ENCODE measurements at regions not wholly inside any gene's neighbourhood (a gene's known extent, or its start where the extent isn't known, plus 50 kb on each side); places are given as distances from the start of the nearest gene placed in this dataset.

GRCh38 chr2:11013196-11013595 is 101.5 kb downstream of the KCNF1 start:
- no TSS peak for BruUV-seq (replicated peaks)
- Histone ChIP-seq H3K4me1 (ENCODE audit: control insufficient read depth, extremely low read depth, insufficient read depth, low read length) (no peaks in the 10 kb centered on the region), H3K9me3 (replicated peaks; ENCODE audit: control insufficient read depth, insufficient read depth, low read length) (no peaks in the 10 kb centered on the region), H3K4me3 (replicated peaks in 1 of 3; ENCODE audit: insufficient read depth in 1 of 3, low read depth in 1 of 3, low read length in 3 of 3) (no peak overlapping the region), H4K20me1 (replicated peaks; ENCODE audit: control insufficient read depth, extremely low read depth, insufficient read depth, low read length) (no peaks in the 10 kb centered on the region), H3K9ac (replicated peaks; ENCODE audit: extremely low read depth, insufficient read depth, low read length) (no peak overlapping the region), H3K27me3 (ENCODE audit: control insufficient read depth in 2 of 2, insufficient read depth in 2 of 2, low read length in 2 of 2) (peaks cover 0 to 13% of the 10 kb centered on the region in 2 experiments), H3K4me2 (ENCODE audit: insufficient read depth, low read length) (no peak overlapping the region), H3K9me1 (replicated peaks; ENCODE audit: control insufficient read depth, extremely low read depth, insufficient read depth, low read length) (no peaks in the 10 kb centered on the region), H2AFZ (ENCODE audit: low read depth, low read length) (no peak overlapping the region), H3K79me2 (ENCODE audit: control insufficient read depth, insufficient read depth, low read length) (no peaks in the 10 kb centered on the region), H3K27ac (ENCODE audit: insufficient read depth, low read depth, low read length) (no peak overlapping the region), H3K36me3 (ENCODE audit: control insufficient read depth in 2 of 2, extremely low read depth in 1 of 2, insufficient read depth in 2 of 2, low read length in 2 of 2) (no peaks in the 10 kb centered on the region)
- dilution Hi-C loops (cut with MboI; ENCODE audit: extremely low pct_ligation_motif_present, low sequenced_read_pairs) = no loop called here
- TF ChIP-seq CTCF (IDR thresholded peaks at IDR 0.05; ENCODE audit: extremely low read depth in 1 of 2, insufficient read depth in 1 of 2, low read depth in 1 of 2, low read length in 2 of 2) = no peak
- no peak for TF ChIP-seq GATA2 (IDR thresholded peaks at IDR 0.05; ENCODE audit: insufficient read depth, insufficient read length, low read depth, low read length)
- no peak for TF ChIP-seq POLR2A (IDR thresholded peaks at IDR 0.05; ENCODE audit: low read depth, low read length)
- TF ChIP-seq EZH2 (IDR thresholded peaks at IDR 0.05; ENCODE audit: borderline replicate concordance, low read depth, low read length, severe bottlenecking) = no peak
- TF ChIP-seq JUN (IDR thresholded peaks at IDR 0.05; ENCODE audit: borderline replicate concordance, insufficient read depth, insufficient read length, low read depth) = no peak
- TF ChIP-seq POLR2AphosphoS5 (IDR thresholded peaks at IDR 0.05; ENCODE audit: insufficient read depth, low read depth, low read length) = no peak
- no peak for TF ChIP-seq MYC (IDR thresholded peaks at IDR 0.05; ENCODE audit: low read depth, low read length)
- TF ChIP-seq FOS (IDR thresholded peaks at IDR 0.05; ENCODE audit: borderline replicate concordance, insufficient read depth, low read length) = no peak
- no peak for TF ChIP-seq MAX (IDR thresholded peaks at IDR 0.05; ENCODE audit: insufficient read depth, insufficient read length)
- no peak for FAIRE-seq
- no peak for DNase-seq (ENCODE audit: low read depth, low spot score)
- CTCF ChIA-PET = no interaction called here
- intact Hi-C loops (cut with micrococcal nuclease) = no loop called here
- POLR2A ChIA-PET = no interaction called here
